GM21619 (cell line): ENCODE measurements at regions not wholly inside any gene's neighbourhood (a gene's known extent, or its start where the extent isn't known, plus 50 kb on each side); places are given as distances from the start of the nearest gene placed in this dataset.

Experiments
- ATAC-seq: cut with Tn5 transposase; IDR thresholded peaks from one replicate; pipeline ENCODE4 v1.9.1; 2021; ENCODE audit not compliant: unreplicated experiment

DNA sequence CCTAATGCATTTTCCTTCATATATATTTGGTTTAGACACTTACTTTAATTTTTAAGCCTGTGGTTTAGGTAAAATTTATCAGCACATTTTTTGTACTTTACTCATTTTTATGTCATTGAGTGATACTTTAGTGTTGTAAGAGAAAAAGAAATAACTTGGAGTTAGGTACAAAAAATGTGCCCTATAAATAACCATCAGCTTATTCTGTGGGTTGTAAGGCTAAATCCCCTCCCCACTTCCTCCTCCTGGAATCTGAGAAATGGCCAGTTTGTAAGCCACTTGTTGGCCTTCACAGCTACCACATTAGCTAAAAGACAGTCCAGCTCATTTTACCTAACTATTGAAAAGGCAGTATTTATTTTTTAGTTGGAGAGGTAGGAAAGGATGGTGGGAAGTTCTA lies 576.3 kb downstream of the PKHD1 start:
- no peak for ATAC-seq

GRCh38 chr6:51513891-51514747 lies 573.3 kb downstream of the PKHD1 start:
- ATAC-seq, result no peak

DNA sequence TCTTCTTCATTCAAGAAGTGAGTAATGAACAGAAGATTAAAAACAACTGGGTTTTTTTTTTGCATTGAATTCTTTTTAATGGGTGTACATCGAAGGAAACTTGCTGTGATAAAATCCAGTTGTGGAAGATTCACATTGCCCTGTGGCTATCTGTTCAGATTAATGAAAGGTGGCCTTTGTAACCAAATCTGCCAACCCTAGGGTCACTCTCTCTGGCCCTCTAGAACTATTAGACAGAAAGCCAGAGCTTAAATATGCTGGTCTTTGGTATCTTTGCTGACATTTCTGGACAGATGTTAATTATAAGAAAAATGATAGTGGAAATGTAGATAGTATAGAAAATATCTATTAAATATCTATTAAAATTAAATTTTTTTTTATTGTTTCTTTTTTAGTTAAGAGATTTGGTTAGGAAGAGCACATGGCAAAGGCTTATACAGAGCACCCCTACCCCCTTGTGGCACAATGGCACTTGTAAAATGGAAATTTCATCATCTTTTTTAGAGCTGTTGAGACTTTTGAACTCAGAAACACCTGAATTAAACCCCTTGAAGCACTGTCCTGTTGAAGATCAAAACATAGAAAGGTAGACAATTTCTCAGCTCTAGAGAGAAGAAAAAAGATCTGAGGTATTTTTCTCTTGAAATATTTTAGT lies 572.5 kb downstream of the PKHD1 start:
- ATAC-seq, result no peak

DNA sequence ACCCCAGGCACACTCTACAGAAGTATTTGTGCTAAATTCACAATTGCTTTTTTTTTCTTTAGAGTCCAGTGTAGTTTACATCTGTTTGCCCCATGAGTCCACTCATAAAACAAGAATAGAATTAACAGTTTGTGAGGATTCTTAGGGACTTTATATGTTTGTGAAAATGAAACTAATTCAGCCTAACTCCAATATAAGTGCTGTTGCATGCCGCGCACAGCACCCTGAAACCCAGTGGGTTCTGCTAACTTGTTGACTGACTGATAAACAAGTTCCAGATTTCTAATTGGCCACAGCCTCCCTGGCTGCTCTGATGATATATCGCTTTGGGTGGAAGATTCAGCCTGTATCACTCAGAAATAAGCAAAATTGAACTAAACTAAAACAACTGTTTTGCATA lies 561.4 kb downstream of the PKHD1 start:
- no peak for ATAC-seq

DNA sequence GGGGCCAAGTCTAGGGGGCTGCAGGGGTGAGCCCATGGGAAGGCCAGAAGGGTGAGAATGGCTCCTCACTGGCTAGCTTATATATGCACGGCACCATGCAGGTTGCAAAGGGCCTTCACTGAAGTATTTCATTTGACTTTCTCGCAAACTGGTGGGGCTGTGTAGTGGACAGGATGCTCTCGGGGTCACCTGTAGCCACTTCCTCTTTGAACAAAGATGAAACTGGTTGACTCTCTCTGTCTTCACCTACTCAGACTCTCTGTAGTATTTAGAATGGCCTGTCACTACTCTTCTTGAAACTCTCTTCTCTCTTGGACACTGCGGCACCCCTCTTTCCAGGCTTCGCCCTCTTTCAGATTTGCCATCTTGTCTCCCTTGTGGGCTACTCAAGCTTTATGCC lies 560.5 kb downstream of the PKHD1 start:
- peak; percentile 46 for ATAC-seq

DNA sequence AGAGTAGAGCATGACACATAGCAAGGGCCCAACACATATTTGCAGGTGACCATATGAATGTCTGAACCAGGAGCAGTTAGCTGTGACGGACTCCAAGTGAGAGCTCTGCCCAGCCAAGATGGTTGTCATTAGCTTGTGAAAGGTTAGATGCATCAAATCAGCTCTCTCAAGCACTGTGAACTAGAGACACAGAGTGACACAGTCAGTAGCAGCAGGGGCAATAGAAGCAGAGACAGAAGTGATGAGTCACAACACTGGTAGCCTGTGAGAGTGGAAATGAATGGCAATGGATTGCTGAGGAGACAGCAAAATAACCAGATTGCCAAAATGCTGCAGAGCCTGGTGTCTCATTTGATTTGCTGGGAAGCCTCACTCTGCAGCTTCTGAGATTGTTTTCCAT lies 558.9 kb downstream of the PKHD1 start:
- ATAC-seq, result no peak

GRCh38 chr6:51529240-51529639 lies 558.2 kb downstream of the PKHD1 start:
- ATAC-seq, result no peak

- ATAC-seq, result no peak
These were observed 555.8 kb downstream of the PKHD1 start for GRCh38 chr6:51531623-51532022.

DNA sequence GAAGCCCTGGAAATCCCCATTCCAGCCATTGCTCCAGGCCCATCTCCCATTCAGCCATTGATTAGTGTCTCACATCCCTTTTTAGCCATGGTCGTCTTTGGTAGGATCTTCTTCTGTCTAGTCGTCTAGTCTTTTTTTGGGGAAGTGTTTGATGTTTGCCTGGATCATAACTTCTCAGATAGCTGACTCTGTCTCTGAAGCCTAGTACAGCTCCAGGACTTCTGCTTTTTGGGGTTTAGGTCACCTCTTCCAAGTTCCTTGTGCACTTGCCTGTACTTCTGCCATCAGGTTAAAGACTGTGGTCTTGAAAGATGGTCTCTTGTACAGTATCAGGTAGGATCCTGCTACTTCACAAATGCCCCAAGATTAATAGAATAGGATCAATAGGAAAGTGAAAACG lies 553.5 kb downstream of the PKHD1 start:
- ATAC-seq, result no peak

- no peak for ATAC-seq
These were observed 552.1 kb downstream of the PKHD1 start for GRCh38 chr6:51535327-51535726.

GRCh38 chr6:51536728-51537127 lies 550.7 kb downstream of the PKHD1 start:
- no peak for ATAC-seq

DNA sequence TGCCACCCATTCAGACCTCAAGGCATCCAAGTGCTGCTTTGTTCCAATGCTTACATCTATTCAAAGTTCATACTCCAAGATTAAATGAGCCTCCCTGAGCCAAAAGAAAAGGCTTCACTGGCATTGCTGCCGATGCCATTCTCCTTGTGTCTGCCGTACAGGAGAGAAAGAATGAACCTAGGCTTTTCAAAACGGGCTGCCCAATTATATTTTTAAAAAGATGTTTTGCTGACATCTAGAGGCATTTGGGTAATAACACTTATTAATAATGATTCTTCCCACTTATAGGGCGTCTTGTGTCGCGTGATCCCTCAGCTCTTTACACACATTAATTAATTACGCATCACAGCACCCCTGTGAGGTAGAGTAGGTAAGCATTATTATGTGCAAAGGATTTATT lies 545.6 kb downstream of the PKHD1 start:
- ATAC-seq, result no peak

DNA sequence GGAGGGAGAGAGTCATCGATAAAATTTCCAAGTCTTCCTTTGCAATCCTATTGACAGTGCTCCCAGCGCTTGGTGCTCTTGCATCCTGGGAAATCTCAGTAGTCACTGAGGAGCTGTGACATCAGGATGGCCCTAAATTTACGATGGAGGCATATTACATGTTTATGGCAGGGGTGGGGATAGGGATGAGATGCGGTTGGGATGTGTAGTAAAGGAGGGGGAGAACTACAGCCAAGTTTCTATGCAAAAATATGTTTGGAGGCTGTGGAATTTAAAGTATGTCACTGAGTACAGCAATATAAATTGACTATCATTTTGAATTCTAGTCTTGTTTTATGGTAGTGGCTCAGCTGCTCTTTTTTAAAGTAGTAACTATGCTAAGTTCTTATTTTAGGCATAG lies 544.9 kb downstream of the PKHD1 start:
- no peak for ATAC-seq

DNA sequence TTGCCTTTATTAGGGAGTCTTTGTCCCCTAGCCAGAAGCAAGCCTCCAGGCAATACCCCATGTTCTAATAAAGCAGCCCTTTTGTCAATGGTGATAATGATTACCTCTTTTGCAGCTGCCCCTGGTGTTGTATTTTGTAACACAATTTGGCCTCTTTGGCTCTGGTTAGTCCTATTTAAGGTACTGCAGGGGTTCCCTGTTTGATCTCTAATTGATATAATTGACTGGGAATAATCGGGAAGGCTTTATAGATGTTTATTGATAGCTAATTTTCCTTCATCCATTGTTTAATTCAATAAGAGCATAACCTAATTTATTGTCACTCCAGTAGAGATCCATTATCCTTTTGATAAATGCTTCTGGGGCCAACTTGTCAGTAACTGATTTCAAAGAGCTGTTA lies 537.2 kb downstream of the PKHD1 start:
- no peak for ATAC-seq

DNA sequence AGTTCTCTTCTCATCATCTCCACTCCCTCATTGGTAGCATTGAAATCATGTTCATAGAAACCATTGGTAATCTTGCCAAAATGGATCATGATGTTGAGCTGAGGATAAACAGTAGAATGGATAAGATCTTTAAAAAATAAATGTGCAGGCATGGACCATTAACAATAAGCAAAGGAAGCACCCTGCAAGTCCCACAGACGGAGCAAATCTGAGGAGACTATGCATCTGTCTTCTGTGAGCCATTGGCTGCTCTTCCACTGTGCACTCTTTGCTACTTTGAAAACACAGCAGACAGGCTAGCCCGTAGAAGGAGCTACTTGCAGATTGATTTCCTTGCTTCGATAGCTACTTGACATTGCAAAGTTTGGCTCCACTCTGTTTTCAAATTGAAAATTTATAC lies 535.0 kb downstream of the PKHD1 start:
- no peak for ATAC-seq

DNA sequence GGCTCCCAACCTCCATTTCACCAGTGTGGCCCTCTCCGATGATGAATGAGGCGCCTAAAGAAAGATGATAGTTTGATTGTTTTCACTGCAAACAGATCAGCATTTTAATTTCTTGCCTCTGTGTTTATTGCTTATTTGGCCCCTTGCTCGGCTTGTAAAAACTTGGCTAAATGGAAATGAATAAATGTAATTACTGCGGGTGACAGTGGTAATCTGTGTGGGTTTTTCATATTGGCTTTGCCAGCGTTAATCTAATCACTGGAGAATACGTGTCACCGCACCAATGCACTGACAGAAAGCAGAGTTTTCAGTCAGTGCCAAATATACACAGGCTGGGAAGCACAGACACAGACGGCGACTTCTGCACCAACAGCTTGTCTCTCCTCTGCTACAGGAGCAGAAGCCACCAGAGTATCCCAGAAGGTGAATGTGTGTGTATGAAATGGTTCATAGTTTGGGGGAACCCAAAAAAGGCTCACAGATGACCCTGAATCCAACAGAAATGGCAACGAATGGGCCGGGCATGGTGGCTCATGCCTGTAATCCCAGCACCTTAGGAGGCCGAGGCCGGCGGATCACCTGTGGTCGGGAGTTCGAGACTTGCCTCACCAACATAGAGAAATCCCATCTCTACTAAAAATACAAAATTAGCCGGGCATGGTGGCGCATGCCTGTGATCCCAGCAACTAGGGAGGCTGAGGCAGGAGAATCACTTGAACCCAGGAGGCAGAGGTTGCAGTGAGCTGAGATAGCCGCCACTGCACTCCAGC lies 534.0 kb downstream of the PKHD1 start:
- no peak for ATAC-seq

DNA sequence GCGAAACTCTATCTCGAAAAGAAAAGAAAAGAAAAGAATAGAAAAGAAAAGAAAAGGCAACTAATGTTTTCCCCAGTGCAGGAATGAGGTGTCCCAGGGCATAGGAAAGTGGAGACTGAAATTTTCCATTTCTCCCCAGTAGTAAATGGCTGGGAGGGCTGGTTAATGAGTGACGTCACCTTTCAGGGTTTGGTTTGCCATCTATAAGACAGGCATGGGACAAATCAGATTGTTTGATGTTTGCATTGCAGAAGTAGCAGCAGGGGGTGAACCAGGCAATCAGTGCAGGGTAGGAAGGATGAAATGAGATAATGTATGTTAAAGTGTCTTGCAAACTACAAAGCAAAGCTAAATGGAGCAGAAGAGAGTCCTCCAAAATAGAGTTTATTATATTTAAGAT lies 533.4 kb downstream of the PKHD1 start:
- ATAC-seq, result no peak

DNA sequence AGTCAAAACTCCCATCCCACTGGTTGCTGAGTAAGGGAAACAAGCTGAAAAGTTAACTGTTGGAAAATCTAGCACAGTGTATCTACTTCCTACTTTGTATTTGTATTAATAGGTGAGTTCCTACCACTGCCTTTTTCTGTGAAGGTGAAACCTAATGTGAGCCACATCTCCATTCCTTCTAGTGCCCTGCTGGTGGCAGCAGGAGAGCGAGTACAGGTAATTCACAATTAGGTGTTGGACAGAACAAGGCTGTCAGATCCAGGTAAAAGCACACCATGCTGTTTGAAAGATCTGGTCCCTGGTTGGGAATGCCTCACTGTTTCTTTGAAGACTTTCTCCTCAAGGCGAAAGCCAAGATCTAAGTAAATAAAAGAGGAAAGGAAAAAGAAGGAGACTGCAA lies 528.4 kb downstream of the PKHD1 start:
- ATAC-seq, result no peak

DNA sequence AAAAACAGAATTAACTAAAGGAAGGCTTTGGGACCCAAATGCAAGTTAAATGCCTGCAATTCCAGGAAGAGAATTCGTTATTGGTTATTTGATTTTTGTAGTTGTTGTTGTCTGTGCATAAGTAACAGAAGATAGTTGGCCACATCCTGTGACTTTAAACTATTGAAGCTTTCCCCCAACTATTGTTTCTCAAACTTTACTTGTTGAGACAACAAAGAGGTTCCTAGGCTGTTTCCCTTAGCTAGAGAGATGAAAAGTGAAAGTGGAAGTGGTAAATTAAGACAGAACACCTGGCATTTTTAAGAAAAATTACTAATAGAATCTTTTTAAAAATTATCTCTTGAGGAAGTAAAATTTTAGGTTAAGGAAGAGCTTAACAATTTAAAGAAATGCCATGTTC lies 525.2 kb downstream of the PKHD1 start:
- peak; percentile 90 for ATAC-seq
